ENCODE measurements at regions not wholly inside any gene's neighbourhood (a gene's known extent, or its start where the extent isn't known, plus 50 kb on each side); places are given as distances from the start of the nearest gene placed in this dataset.
A peak's percentile ranks its signal among the peaks of the same experiment; 100 is the strongest.

DNA sequence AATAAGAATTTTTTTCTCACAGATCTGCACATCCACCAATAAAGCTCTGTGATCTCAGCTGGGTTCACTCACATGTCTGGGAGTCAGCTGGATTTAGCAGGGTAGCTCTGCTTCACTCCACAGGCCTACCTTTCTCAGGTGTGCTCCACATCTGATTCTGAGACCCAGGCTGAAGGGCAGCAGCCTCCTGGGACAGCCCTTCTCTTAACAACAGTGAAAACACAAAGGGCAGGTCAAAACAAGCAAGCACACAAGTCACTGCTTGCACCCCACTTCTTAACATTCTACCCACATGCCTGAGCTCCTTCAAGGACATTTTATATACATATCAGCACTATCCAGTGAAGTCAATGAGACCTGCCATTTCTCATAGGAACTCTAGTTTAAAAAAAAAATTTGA is 96.0 kb upstream of the MAP3K4 start:
- no peak for DNase-seq (ENCODE audit: extremely low read depth in 1 of 2, low read depth in 1 of 2)

- DNase-seq (ENCODE audit: extremely low read depth in 1 of 2, low read depth in 1 of 2), result no peak
These were observed 91.7 kb upstream of the MAP3K4 start for GRCh38 chr6:160899671-160900430.

DNA sequence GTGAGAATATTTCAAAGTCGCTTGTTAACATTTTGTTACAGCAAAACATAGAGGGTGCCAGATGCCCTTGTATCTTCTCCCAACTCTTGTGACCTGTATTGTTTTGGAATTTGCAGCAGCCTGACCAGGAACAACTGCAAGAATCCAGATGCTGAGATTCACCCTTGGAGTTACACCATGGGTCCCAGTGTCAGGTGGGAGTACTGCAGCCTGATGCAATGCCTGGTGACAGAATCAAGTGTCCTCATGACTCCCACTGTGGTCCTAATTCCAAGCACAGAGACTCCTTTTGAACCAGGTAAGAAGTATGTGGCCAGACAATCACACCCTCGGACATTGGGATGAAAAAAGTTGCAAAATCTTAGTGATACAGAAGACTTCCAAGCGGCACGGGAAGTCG is 79.6 kb upstream of the MAP3K4 start:
- no peak for DNase-seq (ENCODE audit: extremely low read depth in 1 of 2, low read depth in 1 of 2)

- DNase-seq (ENCODE audit: extremely low read depth in 1 of 2, low read depth in 1 of 2), result no peak
These were observed 79.2 kb upstream of the MAP3K4 start for GRCh38 chr6:160912411-160912810.

DNA sequence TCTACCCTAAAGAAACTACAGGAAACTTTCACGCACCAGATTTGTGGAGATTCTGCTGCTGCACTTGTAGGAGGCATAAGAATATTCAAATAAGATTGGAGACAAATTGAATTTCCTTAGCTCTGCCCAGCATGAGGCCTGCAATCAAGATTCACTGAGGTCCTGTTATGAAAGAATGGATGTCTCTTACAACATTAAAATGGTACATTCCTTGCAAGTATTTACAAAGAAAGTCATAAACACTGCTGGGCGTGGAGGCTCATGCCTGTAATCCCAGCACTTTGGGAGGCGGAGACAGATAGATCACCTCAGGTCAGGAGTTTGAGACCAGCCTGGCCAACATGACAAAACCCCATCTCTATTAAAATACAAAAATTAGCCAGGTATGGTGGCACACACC is 74.0 kb upstream of the MAP3K4 start:
- DNase-seq (ENCODE audit: extremely low read depth in 1 of 2, low read depth in 1 of 2), result no peak

DNA sequence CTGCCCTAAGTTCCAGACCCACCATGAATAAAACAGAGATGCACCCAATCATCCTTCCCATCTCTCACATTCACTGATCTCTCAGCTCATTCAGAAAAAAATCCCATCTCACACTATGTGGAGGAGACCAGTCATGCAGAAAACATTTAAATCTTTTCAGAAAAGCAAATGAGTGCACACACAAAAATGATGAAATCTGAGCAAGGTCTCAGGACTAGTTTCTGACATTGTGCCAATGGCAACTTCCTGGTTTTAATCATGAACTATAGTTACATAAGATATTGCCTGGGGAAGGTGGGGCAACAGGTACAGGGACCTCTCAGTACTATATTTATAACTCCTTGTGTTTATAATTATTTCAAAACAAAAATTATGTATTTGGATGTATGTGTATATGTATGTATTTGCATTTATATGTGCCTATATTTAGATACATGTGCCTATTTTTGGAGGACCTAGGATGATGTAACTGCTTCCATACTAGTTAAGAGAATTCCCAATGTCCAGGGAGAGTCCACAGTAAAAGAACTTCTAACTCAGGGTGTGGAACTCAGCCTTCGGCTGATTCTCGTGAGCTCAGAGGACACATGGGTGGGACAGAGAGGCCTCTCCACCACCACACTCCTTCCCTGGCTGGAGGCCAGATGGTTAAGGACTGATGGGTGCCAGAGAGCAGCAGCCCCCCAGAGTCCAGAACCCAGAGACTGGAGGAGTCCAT is 71.7 kb upstream of the MAP3K4 start:
- DNase-seq (ENCODE audit: extremely low read depth in 1 of 2, low read depth in 1 of 2), result no peak

GRCh38 chr6:160921095-160921494 is 70.5 kb upstream of the MAP3K4 start:
- DNase-seq (ENCODE audit: extremely low read depth in 1 of 2, low read depth in 1 of 2), result no peak

- DNase-seq (ENCODE audit: extremely low read depth in 1 of 2, low read depth in 1 of 2), result no peak
These were observed 65.0 kb upstream of the MAP3K4 start for GRCh38 chr6:160926281-160927276.

DNA sequence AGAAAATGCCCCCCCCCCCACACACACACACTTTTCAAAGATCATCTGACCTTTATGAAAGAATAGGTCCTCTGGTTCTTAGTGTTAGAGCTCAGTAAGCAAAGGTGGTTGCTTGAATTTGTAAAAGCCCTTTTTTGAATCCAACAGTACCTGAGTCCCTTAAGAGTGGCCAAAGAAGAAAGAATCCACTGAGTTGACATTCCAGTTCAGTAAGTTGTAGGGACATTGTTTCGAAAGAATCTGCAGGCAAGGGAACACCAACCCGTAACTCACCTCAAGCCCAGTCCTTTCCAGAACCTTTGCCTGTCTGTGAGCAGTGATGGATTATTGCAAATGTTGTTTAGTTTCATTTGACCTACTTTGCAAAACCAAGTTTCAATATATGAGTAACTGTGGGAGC is 64.2 kb upstream of the MAP3K4 start:
- DNase-seq (ENCODE audit: extremely low read depth in 1 of 2, low read depth in 1 of 2), result no peak

DNA sequence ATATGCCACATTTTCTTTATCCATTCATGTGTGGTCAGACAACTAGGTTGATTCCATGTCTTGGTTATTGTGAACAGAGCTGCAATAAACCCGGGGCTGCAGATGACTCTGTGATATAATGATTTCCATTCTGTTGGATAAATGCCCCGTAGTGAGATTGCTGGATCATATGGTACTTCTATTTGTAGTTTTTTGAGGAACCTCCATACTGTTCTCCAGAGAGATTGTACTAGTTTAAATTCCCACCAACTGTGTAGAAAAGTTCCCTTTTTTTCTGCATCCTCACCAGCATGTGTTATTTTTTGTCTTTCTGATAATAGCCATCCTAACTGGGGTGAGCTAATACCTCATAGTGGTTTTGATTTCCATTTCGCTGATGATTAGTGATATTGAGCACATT is 62.2 kb upstream of the MAP3K4 start:
- no peak for DNase-seq (ENCODE audit: extremely low read depth in 1 of 2, low read depth in 1 of 2)

GRCh38 chr6:160929831-160930230 is 61.7 kb upstream of the MAP3K4 start:
- no peak for DNase-seq (ENCODE audit: extremely low read depth in 1 of 2, low read depth in 1 of 2)

GRCh38 chr6:160930547-160931377 is 60.8 kb upstream of the MAP3K4 start:
- DNase-seq (ENCODE audit: extremely low read depth in 1 of 2, low read depth in 1 of 2), result peak; percentile 15 to 24

DNA sequence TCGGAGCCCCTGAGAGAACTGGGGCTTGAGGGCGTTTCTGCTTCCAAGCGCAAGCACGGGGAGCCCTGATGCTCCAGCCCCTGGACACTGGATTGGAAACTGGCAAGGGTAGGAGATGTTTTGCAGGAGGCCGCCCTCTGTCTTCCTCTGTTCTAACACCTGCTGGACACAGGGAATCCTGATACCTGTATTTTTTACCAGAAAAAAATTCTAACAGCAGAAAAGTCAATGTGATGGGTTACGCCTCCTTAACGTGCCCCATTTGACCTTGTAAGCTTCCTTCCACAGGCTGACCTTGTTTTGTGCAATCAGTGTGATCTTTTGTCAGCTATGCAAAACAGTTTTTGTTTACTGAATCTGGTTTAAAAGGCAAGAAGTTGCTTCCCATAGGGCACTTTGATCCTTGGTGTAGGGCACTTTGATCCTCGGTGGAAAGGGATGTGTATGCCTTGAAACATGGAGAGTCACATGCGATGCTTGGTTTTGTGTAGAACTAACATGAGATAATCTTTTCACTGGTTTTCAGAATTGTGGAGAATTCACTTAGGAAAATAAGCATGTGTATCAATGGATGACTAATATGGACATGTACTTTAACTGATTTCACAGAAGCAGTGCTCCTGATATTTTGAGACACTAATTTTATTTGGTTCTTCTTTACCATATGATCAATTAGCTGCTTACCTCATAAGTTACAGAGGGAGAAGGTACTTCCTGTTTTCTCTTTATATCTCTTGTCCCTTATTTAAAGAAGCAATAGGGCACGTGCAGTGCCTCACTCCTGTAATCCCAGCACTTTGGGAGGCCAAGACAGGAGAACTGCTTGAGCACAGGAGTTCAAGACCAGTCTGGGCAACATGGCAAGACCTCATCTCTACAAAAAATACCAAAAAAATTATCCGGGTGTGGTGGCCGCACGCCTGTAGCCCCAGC is 59.9 kb upstream of the MAP3K4 start:
- DNase-seq (ENCODE audit: extremely low read depth in 1 of 2, low read depth in 1 of 2), result no peak

DNA sequence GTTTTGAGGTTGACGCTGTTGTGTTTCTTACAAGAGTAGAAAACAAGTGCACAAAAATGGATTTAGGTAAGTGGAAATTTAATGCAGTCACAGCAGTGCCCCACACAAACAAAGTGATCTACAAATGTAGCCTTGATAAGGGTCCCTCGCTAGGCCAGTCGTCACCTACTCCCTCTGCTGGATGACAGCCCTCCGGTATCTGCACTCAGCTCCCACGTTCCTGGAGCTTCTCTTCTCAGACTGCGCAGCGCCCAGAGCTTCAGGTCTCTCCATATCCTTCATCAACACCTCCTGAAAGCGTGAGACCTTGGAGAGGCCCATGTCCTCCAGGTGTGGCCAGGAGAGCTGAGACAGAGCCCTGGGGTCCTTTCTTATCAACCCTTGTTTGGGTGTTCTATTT is 58.3 kb upstream of the MAP3K4 start:
- DNase-seq (ENCODE audit: extremely low read depth in 1 of 2, low read depth in 1 of 2), result no peak

GRCh38 chr6:160934157-160934556 is 57.4 kb upstream of the MAP3K4 start:
- no peak for DNase-seq (ENCODE audit: extremely low read depth in 1 of 2, low read depth in 1 of 2)

DNA sequence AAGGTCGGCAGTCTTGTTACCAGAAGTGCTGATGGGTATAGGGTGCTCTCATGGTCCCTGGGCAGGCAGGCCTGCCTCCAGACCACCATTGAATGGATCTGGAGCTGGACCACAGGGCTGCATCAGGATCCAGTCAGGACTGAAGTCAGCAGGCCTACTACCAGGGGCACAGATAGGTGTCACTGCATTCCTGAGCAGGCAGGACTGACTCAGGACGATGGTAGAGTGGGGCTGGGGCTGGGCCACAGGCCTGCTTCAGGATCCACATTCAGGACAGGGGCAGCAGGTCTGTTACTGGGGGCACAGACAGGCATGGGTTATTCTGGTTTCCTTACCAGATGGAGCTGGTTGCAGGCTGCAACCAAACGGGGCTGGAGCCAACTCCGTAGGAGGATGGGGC is 51.4 kb upstream of the MAP3K4 start:
- no peak for DNase-seq (ENCODE audit: extremely low read depth in 1 of 2, low read depth in 1 of 2)

Data from stimulated activated CD8-positive, alpha-beta memory T cell treated with anti-CD3 and anti-CD28 coated beads, Interleukin-7, amount 100 ng/mL, for 48 hours (primary cell).